Ovary (tissue), 3 donors: ENCODE measurements at regions not wholly inside any gene's neighbourhood (a gene's known extent, or its start where the extent isn't known, plus 50 kb on each side); places are given as distances from the start of the nearest gene placed in this dataset.

ENCODE experiments used
- POLR2A ChIP-seq: fragments of 450-650 bp; IDR thresholded peaks from one replicate; pipeline ENCODE4 v1.6.1; 2017; ENCODE audit warnings: antibody characterized with exemption, mild to moderate bottlenecking, moderate library complexity
- TF ChIP-seq, protein P1 (sequence below), 3 donors: fragments of 450-650 bp in 2 of 3; fragments of 200-600 bp in 1 of 3; IDR thresholded peaks; one replicate each; pipeline versions ENCODE4 v1.5.1 to v1.8.0; 2016 to 2022; ENCODE audit warnings: antibody characterized with exemption in 3 of 3, mild to moderate bottlenecking in 1 of 3
- donor health status: DM: no; HTN: no; CAD: no.

DNA sequence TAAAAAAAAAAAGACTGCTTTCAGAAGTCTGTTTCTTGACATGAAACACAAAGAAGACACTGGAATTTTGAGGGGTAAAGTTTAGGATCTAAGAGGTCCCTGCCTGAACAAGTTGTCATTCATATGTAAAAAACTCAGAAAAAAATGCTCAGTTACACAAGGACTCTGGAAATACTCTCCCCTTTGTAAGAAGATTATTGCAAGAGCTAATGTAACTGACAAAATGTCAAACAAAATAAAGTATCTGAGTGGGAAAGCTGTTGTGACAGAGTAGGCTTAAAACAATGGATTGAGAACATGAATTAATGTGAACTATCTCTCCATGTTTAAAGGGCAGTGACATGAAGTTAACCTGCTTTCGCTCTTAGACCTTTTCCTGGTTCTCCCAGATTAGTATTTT is 416.7 kb upstream of the TYRP1 start:
- no peak for TF ChIP-seq POLR2A
- TF ChIP-seq, protein P1, sequence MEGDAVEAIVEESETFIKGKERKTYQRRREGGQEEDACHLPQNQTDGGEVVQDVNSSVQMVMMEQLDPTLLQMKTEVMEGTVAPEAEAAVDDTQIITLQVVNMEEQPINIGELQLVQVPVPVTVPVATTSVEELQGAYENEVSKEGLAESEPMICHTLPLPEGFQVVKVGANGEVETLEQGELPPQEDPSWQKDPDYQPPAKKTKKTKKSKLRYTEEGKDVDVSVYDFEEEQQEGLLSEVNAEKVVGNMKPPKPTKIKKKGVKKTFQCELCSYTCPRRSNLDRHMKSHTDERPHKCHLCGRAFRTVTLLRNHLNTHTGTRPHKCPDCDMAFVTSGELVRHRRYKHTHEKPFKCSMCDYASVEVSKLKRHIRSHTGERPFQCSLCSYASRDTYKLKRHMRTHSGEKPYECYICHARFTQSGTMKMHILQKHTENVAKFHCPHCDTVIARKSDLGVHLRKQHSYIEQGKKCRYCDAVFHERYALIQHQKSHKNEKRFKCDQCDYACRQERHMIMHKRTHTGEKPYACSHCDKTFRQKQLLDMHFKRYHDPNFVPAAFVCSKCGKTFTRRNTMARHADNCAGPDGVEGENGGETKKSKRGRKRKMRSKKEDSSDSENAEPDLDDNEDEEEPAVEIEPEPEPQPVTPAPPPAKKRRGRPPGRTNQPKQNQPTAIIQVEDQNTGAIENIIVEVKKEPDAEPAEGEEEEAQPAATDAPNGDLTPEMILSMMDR (IDR thresholded peaks at IDR 0.05): no peak
